Activated CD4-positive, alpha-beta T cell treated with anti-CD3 and anti-CD28 coated beads, Interleukin-2, Interleukin-6, amounts not matched to agents 100 ng/mL and 50 ng/mL, durations not matched to agents 16 hours and 8 hours (primary cell): ENCODE measurements at regions not wholly inside any gene's neighbourhood (a gene's known extent, or its start where the extent isn't known, plus 50 kb on each side); places are given as distances from the start of the nearest gene placed in this dataset.

Source experiments
- DNase-seq: peaks from one replicate; pipeline ENCODE4 v3.0.0-alpha.2; 2020

GRCh38 chr6:148116001-148116400 is 226.6 kb upstream of the SASH1 start:
- DNase-seq: no peak

GRCh38 chr6:148118244-148118643 is 224.4 kb upstream of the SASH1 start:
- no peak for DNase-seq

GRCh38 chr6:148128014-148128730 is 214.5 kb upstream of the SASH1 start:
- no peak for DNase-seq

- DNase-seq: no peak
Observed at GRCh38 chr6:148134592-148134991, 208.0 kb upstream of the SASH1 start.

GRCh38 chr6:148136586-148136985 is 206.1 kb upstream of the SASH1 start:
- no peak for DNase-seq

GRCh38 chr6:148137652-148138051 is 205.0 kb upstream of the SASH1 start:
- no peak for DNase-seq

GRCh38 chr6:148138573-148138972 is 204.1 kb upstream of the SASH1 start:
- no peak for DNase-seq

GRCh38 chr6:148140772-148141557 is 201.7 kb upstream of the SASH1 start:
- DNase-seq: no peak

GRCh38 chr6:148142821-148143220 is 199.8 kb upstream of the SASH1 start:
- DNase-seq: no peak

GRCh38 chr6:148143771-148144170 is 198.9 kb upstream of the SASH1 start:
- no peak for DNase-seq

- DNase-seq: peak; percentile 73
Observed at GRCh38 chr6:148144917-148145521, 197.6 kb upstream of the SASH1 start.

GRCh38 chr6:148146717-148147462 is 195.7 kb upstream of the SASH1 start:
- peak; percentile 58 for DNase-seq

- no peak for DNase-seq
Observed at GRCh38 chr6:148147463-148147830, 195.2 kb upstream of the SASH1 start.

- no peak for DNase-seq
Observed at GRCh38 chr6:148151896-148152643, 190.6 kb upstream of the SASH1 start.

GRCh38 chr6:148154668-148155067 is 188.0 kb upstream of the SASH1 start:
- DNase-seq: no peak

- no peak for DNase-seq
Observed at GRCh38 chr6:148155293-148155692, 187.3 kb upstream of the SASH1 start.

GRCh38 chr6:148157841-148158240 is 184.8 kb upstream of the SASH1 start:
- DNase-seq: no peak

GRCh38 chr6:148164645-148165044 is 178.0 kb upstream of the SASH1 start:
- no peak for DNase-seq

GRCh38 chr6:148166339-148166968 is 176.2 kb upstream of the SASH1 start:
- DNase-seq: peak; percentile 36

- no peak for DNase-seq
Observed at GRCh38 chr6:148169706-148170105, 172.9 kb upstream of the SASH1 start.

GRCh38 chr6:148170286-148170685 is 172.4 kb upstream of the SASH1 start:
- DNase-seq: no peak

- DNase-seq: no peak
Observed at GRCh38 chr6:148173548-148173947, 169.1 kb upstream of the SASH1 start.
